ENCODE measurements at regions not wholly inside any gene's neighbourhood (a gene's known extent, or its start where the extent isn't known, plus 50 kb on each side); places are given as distances from the start of the nearest gene placed in this dataset.

- H3K4me3 ChIP-seq (ENCODE audit: low read length) = no peak overlapping the region
- no peaks in the 10 kb centered on the region for H3K9me3 ChIP-seq (ENCODE audit: control insufficient read depth, low read length)
- H3K36me3 ChIP-seq (ENCODE audit: control insufficient read depth, insufficient read depth, low read length) = no peaks in the 10 kb centered on the region
- no peaks in the 10 kb centered on the region for H3K27me3 ChIP-seq (ENCODE audit: control insufficient read depth, insufficient read depth, low read length)
- H3K9ac ChIP-seq (ENCODE audit: low read length) = no peak overlapping the region
- no peaks in the 10 kb centered on the region for H3K4me1 ChIP-seq (ENCODE audit: control insufficient read depth, insufficient read depth, low read length)
Measured at GRCh38 chr5:167259806-167260205, 1031.6 kb upstream of the WWC1 start.

GRCh38 chr5:167261309-167262100 is 1029.9 kb upstream of the WWC1 start:
- Histone ChIP-seq H3K27me3 (ENCODE audit: control insufficient read depth, insufficient read depth, low read length) (no peaks in the 10 kb centered on the region), H3K9ac (ENCODE audit: low read length) (no peak overlapping the region), H3K9me3 (ENCODE audit: control insufficient read depth, low read length) (no peaks in the 10 kb centered on the region), H3K4me3 (ENCODE audit: low read length) (no peak overlapping the region), H3K4me1 (ENCODE audit: control insufficient read depth, insufficient read depth, low read length) (no peaks in the 10 kb centered on the region), H3K36me3 (ENCODE audit: control insufficient read depth, insufficient read depth, low read length) (no peaks in the 10 kb centered on the region)

GRCh38 chr5:167263185-167263584 is 1028.3 kb upstream of the WWC1 start:
- Histone ChIP-seq H3K4me1 (ENCODE audit: control insufficient read depth, insufficient read depth, low read length) (no peaks in the 10 kb centered on the region), H3K36me3 (ENCODE audit: control insufficient read depth, insufficient read depth, low read length) (no peaks in the 10 kb centered on the region), H3K9ac (ENCODE audit: low read length) (no peak overlapping the region), H3K9me3 (ENCODE audit: control insufficient read depth, low read length) (no peaks in the 10 kb centered on the region), H3K27me3 (ENCODE audit: control insufficient read depth, insufficient read depth, low read length) (no peaks in the 10 kb centered on the region), H3K4me3 (ENCODE audit: low read length) (no peak overlapping the region)

GRCh38 chr5:167264348-167264747 is 1027.1 kb upstream of the WWC1 start:
- no peaks in the 10 kb centered on the region for H3K36me3 ChIP-seq (ENCODE audit: control insufficient read depth, insufficient read depth, low read length)
- no peaks in the 10 kb centered on the region for H3K9me3 ChIP-seq (ENCODE audit: control insufficient read depth, low read length)
- no peaks in the 10 kb centered on the region for H3K27me3 ChIP-seq (ENCODE audit: control insufficient read depth, insufficient read depth, low read length)
- no peak overlapping the region for H3K9ac ChIP-seq (ENCODE audit: low read length)
- no peaks in the 10 kb centered on the region for H3K4me1 ChIP-seq (ENCODE audit: control insufficient read depth, insufficient read depth, low read length)
- no peak overlapping the region for H3K4me3 ChIP-seq (ENCODE audit: low read length)

GRCh38 chr5:167268337-167268736 is 1023.1 kb upstream of the WWC1 start:
- Histone ChIP-seq H3K4me3 (ENCODE audit: low read length) (no peak overlapping the region), H3K9me3 (ENCODE audit: control insufficient read depth, low read length) (no peaks in the 10 kb centered on the region), H3K27me3 (ENCODE audit: control insufficient read depth, insufficient read depth, low read length) (no peaks in the 10 kb centered on the region), H3K9ac (ENCODE audit: low read length) (no peak overlapping the region), H3K4me1 (ENCODE audit: control insufficient read depth, insufficient read depth, low read length) (no peaks in the 10 kb centered on the region), H3K36me3 (ENCODE audit: control insufficient read depth, insufficient read depth, low read length) (no peaks in the 10 kb centered on the region)

- H3K4me1 ChIP-seq (ENCODE audit: control insufficient read depth, insufficient read depth, low read length) = no peaks in the 10 kb centered on the region
- no peaks in the 10 kb centered on the region for H3K27me3 ChIP-seq (ENCODE audit: control insufficient read depth, insufficient read depth, low read length)
- no peak overlapping the region for H3K4me3 ChIP-seq (ENCODE audit: low read length)
- no peaks in the 10 kb centered on the region for H3K36me3 ChIP-seq (ENCODE audit: control insufficient read depth, insufficient read depth, low read length)
- H3K9ac ChIP-seq (ENCODE audit: low read length) = no peak overlapping the region
- H3K9me3 ChIP-seq (ENCODE audit: control insufficient read depth, low read length) = no peaks in the 10 kb centered on the region
Measured at GRCh38 chr5:167269146-167269545, 1022.3 kb upstream of the WWC1 start.

- Histone ChIP-seq H3K4me3 (ENCODE audit: low read length) (no peak overlapping the region), H3K4me1 (ENCODE audit: control insufficient read depth, insufficient read depth, low read length) (no peaks in the 10 kb centered on the region), H3K9me3 (ENCODE audit: control insufficient read depth, low read length) (no peaks in the 10 kb centered on the region), H3K9ac (ENCODE audit: low read length) (no peak overlapping the region), H3K27me3 (ENCODE audit: control insufficient read depth, insufficient read depth, low read length) (no peaks in the 10 kb centered on the region), H3K36me3 (ENCODE audit: control insufficient read depth, insufficient read depth, low read length) (no peaks in the 10 kb centered on the region)
Measured at GRCh38 chr5:167271081-167271480, 1020.4 kb upstream of the WWC1 start.

GRCh38 chr5:167271511-167271910 is 1019.9 kb upstream of the WWC1 start:
- H3K4me3 ChIP-seq (ENCODE audit: low read length) = no peak overlapping the region
- no peaks in the 10 kb centered on the region for H3K27me3 ChIP-seq (ENCODE audit: control insufficient read depth, insufficient read depth, low read length)
- no peaks in the 10 kb centered on the region for H3K4me1 ChIP-seq (ENCODE audit: control insufficient read depth, insufficient read depth, low read length)
- H3K36me3 ChIP-seq (ENCODE audit: control insufficient read depth, insufficient read depth, low read length) = no peaks in the 10 kb centered on the region
- no peaks in the 10 kb centered on the region for H3K9me3 ChIP-seq (ENCODE audit: control insufficient read depth, low read length)
- H3K9ac ChIP-seq (ENCODE audit: low read length) = no peak overlapping the region

- Histone ChIP-seq H3K9me3 (ENCODE audit: control insufficient read depth, low read length) (no peaks in the 10 kb centered on the region), H3K4me1 (ENCODE audit: control insufficient read depth, insufficient read depth, low read length) (no peaks in the 10 kb centered on the region), H3K36me3 (ENCODE audit: control insufficient read depth, insufficient read depth, low read length) (no peaks in the 10 kb centered on the region), H3K9ac (ENCODE audit: low read length) (no peak overlapping the region), H3K4me3 (ENCODE audit: low read length) (no peak overlapping the region), H3K27me3 (ENCODE audit: control insufficient read depth, insufficient read depth, low read length) (no peaks in the 10 kb centered on the region)
Measured at GRCh38 chr5:167280111-167280510, 1011.3 kb upstream of the WWC1 start.

- no peaks in the 10 kb centered on the region for H3K9me3 ChIP-seq (ENCODE audit: control insufficient read depth, low read length)
- H3K4me1 ChIP-seq (ENCODE audit: control insufficient read depth, insufficient read depth, low read length) = no peaks in the 10 kb centered on the region
- no peak overlapping the region for H3K4me3 ChIP-seq (ENCODE audit: low read length)
- H3K36me3 ChIP-seq (ENCODE audit: control insufficient read depth, insufficient read depth, low read length) = no peaks in the 10 kb centered on the region
- no peak overlapping the region for H3K9ac ChIP-seq (ENCODE audit: low read length)
- no peaks in the 10 kb centered on the region for H3K27me3 ChIP-seq (ENCODE audit: control insufficient read depth, insufficient read depth, low read length)
Measured at GRCh38 chr5:167281925-167282324, 1009.5 kb upstream of the WWC1 start.

GRCh38 chr5:167283691-167284090 is 1007.8 kb upstream of the WWC1 start:
- no peak overlapping the region for H3K4me3 ChIP-seq (ENCODE audit: low read length)
- H3K27me3 ChIP-seq (ENCODE audit: control insufficient read depth, insufficient read depth, low read length) = no peaks in the 10 kb centered on the region
- H3K9ac ChIP-seq (ENCODE audit: low read length) = no peak overlapping the region
- no peaks in the 10 kb centered on the region for H3K36me3 ChIP-seq (ENCODE audit: control insufficient read depth, insufficient read depth, low read length)
- H3K9me3 ChIP-seq (ENCODE audit: control insufficient read depth, low read length) = no peaks in the 10 kb centered on the region
- no peaks in the 10 kb centered on the region for H3K4me1 ChIP-seq (ENCODE audit: control insufficient read depth, insufficient read depth, low read length)

- no peaks in the 10 kb centered on the region for H3K27me3 ChIP-seq (ENCODE audit: control insufficient read depth, insufficient read depth, low read length)
- no peak overlapping the region for H3K4me3 ChIP-seq (ENCODE audit: low read length)
- no peaks in the 10 kb centered on the region for H3K4me1 ChIP-seq (ENCODE audit: control insufficient read depth, insufficient read depth, low read length)
- H3K36me3 ChIP-seq (ENCODE audit: control insufficient read depth, insufficient read depth, low read length) = no peaks in the 10 kb centered on the region
- H3K9me3 ChIP-seq (ENCODE audit: control insufficient read depth, low read length) = no peaks in the 10 kb centered on the region
- no peak overlapping the region for H3K9ac ChIP-seq (ENCODE audit: low read length)
Measured at GRCh38 chr5:167284222-167284890, 1007.1 kb upstream of the WWC1 start.

Data from mucosa of stomach (tissue), 1 donor.